ENCODE measurements at regions not wholly inside any gene's neighbourhood (a gene's known extent, or its start where the extent isn't known, plus 50 kb on each side); places are given as distances from the start of the nearest gene placed in this dataset.

DNA sequence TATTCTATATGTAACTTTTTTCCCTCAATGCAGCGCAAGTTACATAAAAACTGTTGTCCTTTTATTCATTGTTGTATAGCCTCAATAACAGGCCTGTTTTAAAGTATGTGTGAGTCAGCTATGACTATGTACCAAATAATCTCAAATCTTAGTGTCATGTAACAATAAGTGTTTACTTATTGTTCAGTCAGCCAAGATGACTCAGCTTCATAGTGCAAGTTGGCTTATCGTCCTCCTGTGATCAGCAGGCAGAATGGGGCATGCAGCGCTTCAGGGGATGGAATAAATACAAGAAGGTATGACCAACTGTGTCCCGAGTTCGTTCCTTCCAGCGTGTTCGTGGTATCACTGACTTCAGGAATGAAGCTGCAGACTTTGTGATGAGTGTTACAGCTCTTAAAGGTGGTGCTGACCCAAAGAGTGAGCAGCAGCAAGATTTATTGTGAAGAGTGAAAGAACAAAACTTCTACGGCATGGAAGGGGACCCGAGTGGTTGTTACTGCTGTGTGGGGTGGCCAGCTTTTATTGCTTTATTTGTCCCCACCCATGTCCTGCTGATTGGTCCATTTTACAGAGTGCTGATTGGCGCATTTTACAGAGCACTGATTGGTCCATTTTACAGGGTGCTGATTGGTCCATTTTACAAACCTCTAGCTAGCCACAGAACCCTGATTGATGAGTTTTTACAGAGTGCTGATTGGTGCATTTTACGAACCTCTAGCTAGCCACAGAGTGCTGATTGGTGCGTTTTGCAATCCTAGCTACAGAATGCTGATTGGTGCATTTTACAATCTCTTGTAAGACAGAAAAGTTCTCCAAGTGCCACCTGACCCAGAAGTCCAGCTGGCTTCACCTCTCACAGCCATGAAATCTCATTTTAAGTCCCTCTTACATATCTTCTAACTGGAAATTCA is 1016.0 kb downstream of the MCTP2 start:
- TF ChIP-seq CTCF (conservative IDR thresholded peaks at IDR 0.05 in 1 of 2, IDR thresholded peaks at IDR 0.05 in 1 of 2; ENCODE audit: extremely low read depth in 1 of 2, insufficient read depth in 1 of 2, low read depth in 1 of 2, low read length in 2 of 2) (no peak), EZH2 (IDR thresholded peaks at IDR 0.05; ENCODE audit: borderline replicate concordance, low read length) (no peak)
